SK-N-SH (cell line): ENCODE measurements at regions not wholly inside any gene's neighbourhood (a gene's known extent, or its start where the extent isn't known, plus 50 kb on each side); places are given as distances from the start of the nearest gene placed in this dataset.
A peak's percentile ranks its signal among the peaks of the same experiment; 100 is the strongest.
"Not testable (repeated sequence)": the region's sequence is repeated elsewhere in the genome, so short reads cannot be mapped to it uniquely, and the experiment has no call there.

ENCODE experiments used
- CTCF ChIA-PET: fragments of 300-600, 350-600 bp; formaldehyde crosslinking; extraction: SDS; loops from one replicate; lab custom pipeline; 2021; lab: Yijun Ruan, JAX
- POLR2A ChIA-PET: fragments of 350-600 bp; sonication (Branson Sonifier 250); formaldehyde crosslinking; extraction: SDS; loops from one replicate; lab custom pipeline; 2020; ENCODE audit warnings: antibody characterized with exemption, inconsistent platforms; lab: Yijun Ruan, JAX
- DNase-seq: peaks from one replicate; pipeline ENCODE4 v3.0.0; 2012
- H2AFZ ChIP-seq: fragments of 200-600 bp; sonication (generic); 2 replicates; pipeline ENCODE4 v1.8.1; 2016; ENCODE audit warnings: antibody characterized with exemption, mild to moderate bottlenecking, low read depth
- H3F3A ChIP-seq: fragments of 200-600 bp; sonication (generic); replicated peaks from 2 replicates; pipeline ENCODE3; 2016; ENCODE audit warnings: antibody characterized with exemption, mild to moderate bottlenecking; ENCODE audit not compliant: insufficient read depth
- H3K27ac ChIP-seq, 2 experiments: fragments of 200-500 bp in 1 of 2; fragments of 200-600 bp in 1 of 2; sonication (Bioruptor generic) in 1 of 2; sonication (generic), shearing (Covaris generic) in 1 of 2; 2 replicates each; pipeline versions ENCODE4 v1.5.1 to v1.6.1; 2014 to 2016; ENCODE audit warnings: low read depth in 2 of 2, inconsistent platforms in 1 of 2, low read length in 1 of 2, mild to moderate bottlenecking in 1 of 2, mixed read lengths in 1 of 2
- H3K27me3 ChIP-seq: fragments of 200-600 bp; sonication (generic), shearing (Covaris generic); 2 replicates; pipeline ENCODE4 v1.6.1; 2016; ENCODE audit warnings: mixed run types; ENCODE audit not compliant: insufficient read depth
- H3K36me3 ChIP-seq, 2 experiments: fragments of 200-500 bp in 1 of 2; fragments of 200-600 bp in 1 of 2; sonication (Bioruptor generic) in 1 of 2; sonication (generic) in 1 of 2; replicated peaks in 1 of 2; 2 replicates each; pipeline versions ENCODE3 to v1.5.1; 2014 to 2016; ENCODE audit warnings: low read length in 1 of 2, mild to moderate bottlenecking in 1 of 2; ENCODE audit not compliant: insufficient read depth in 2 of 2, control insufficient read depth in 1 of 2
- H3K4me1 ChIP-seq, 2 experiments: fragments of 200-500 bp in 1 of 2; fragments of 200-600 bp in 1 of 2; sonication (Bioruptor generic) in 1 of 2; sonication (generic), shearing (Covaris generic) in 1 of 2; 2 replicates each; pipeline versions ENCODE4 v1.5.1 to v1.6.1; 2014 to 2016; ENCODE audit warnings: low read depth in 1 of 2, low read length in 1 of 2, mixed run types in 1 of 2; ENCODE audit not compliant: insufficient read depth in 2 of 2, control insufficient read depth in 1 of 2
- H3K4me2 ChIP-seq: fragments of 200-600 bp; sonication (generic), shearing (Covaris generic); 2 replicates; pipeline ENCODE4 v1.6.1; 2017; ENCODE audit warnings: mixed run types
- H3K4me3 ChIP-seq, 2 experiments: fragments of 200-500 bp in 1 of 2; fragments of 200-600 bp in 1 of 2; sonication (Bioruptor generic) in 1 of 2; sonication (generic), shearing (Covaris generic) in 1 of 2; 2 replicates each; pipeline versions ENCODE4 v1.5.1 to v1.8.1; 2014 to 2016; ENCODE audit warnings: low read depth in 2 of 2, inconsistent platforms in 1 of 2, low read length in 1 of 2, mild to moderate bottlenecking in 1 of 2, mixed read lengths in 1 of 2, moderate library complexity in 1 of 2
- H3K79me2 ChIP-seq: fragments of 200-600 bp; sonication (generic); 2 replicates; pipeline ENCODE4 v1.8.1; 2017; ENCODE audit warnings: mild to moderate bottlenecking; ENCODE audit not compliant: insufficient read depth
- H3K9ac ChIP-seq: fragments of 200-600 bp; sonication (generic); 2 replicates; pipeline ENCODE4 v1.6.1; 2017; ENCODE audit warnings: mixed run types
- H3K9me2 ChIP-seq: fragments of 200-600 bp; sonication (generic); 2 replicates; pipeline ENCODE4 v1.6.1; 2017; ENCODE audit warnings: mixed run types
- H3K9me3 ChIP-seq: fragments of 200-600 bp; sonication (generic); 2 replicates; pipeline ENCODE4 v1.6.1; 2017; ENCODE audit warnings: mixed run types, mild to moderate bottlenecking, moderate library complexity
- H4K20me1 ChIP-seq: fragments of 200-600 bp; sonication (generic); 2 replicates; pipeline ENCODE4 v1.6.1; 2017; ENCODE audit warnings: mild to moderate bottlenecking, mixed run types; ENCODE audit not compliant: insufficient read depth
- CTCF ChIP-seq: fragments of 200-600 bp; sonication (generic); IDR thresholded peaks from 2 replicates; pipeline ENCODE4 v1.6.1; 2017; ENCODE audit warnings: antibody characterized with exemption, mild to moderate bottlenecking, moderate library complexity
- EZH2phosphoT487 ChIP-seq: fragments of 200-600 bp; sonication (generic); IDR thresholded peaks from 2 replicates; pipeline ENCODE4 v1.6.1; 2017; ENCODE audit warnings: low read depth, mixed run types, mild to moderate bottlenecking, antibody characterized with exemption, moderate library complexity, borderline replicate concordance
- FOXM1 ChIP-seq: IDR thresholded peaks from 2 replicates; pipeline ENCODE4 v1.4.0; 2012; ENCODE audit warnings: low read depth, mild to moderate bottlenecking
- GABPA ChIP-seq: IDR thresholded peaks from 2 replicates; pipeline ENCODE4 v1.4.0; 2012; ENCODE audit warnings: low read depth, mild to moderate bottlenecking
- MAX ChIP-seq: IDR thresholded peaks from 2 replicates; pipeline ENCODE4 v1.4.0; 2012; ENCODE audit warnings: low read depth
- NFIC ChIP-seq: IDR thresholded peaks from 2 replicates; pipeline ENCODE4 v1.4.0; 2012; ENCODE audit warnings: borderline replicate concordance
- PBX3 ChIP-seq: IDR thresholded peaks from 2 replicates; pipeline ENCODE4; 2012
- POLR2AphosphoS5 ChIP-seq: IDR thresholded peaks from 2 replicates; pipeline ENCODE4 v1.6.1; 2012; ENCODE audit warnings: low read depth, low read length
- RCOR1 ChIP-seq: fragments of 150-350 bp; IDR thresholded peaks from 2 replicates; pipeline ENCODE4 v1.6.1; 2017; ENCODE audit warnings: antibody characterized with exemption, low read length
- RXRA ChIP-seq: IDR thresholded peaks from 2 replicates; pipeline ENCODE4 v1.4.0; 2012; ENCODE audit warnings: low read depth, mild to moderate bottlenecking, borderline replicate concordance
- SMC3 ChIP-seq: IDR thresholded peaks from 2 replicates; pipeline ENCODE4 v1.6.1; 2012; ENCODE audit warnings: low read depth, low read length, improper control_type of control experiment
- TCF12 ChIP-seq: IDR thresholded peaks from 2 replicates; pipeline ENCODE4 v1.4.0; 2012
- TEAD4 ChIP-seq: IDR thresholded peaks from 2 replicates; pipeline ENCODE4 v1.4.0; 2012; ENCODE audit warnings: mild to moderate bottlenecking, borderline replicate concordance; ENCODE audit not compliant: insufficient read depth
- WGBS: methylation state at CpG from one replicate; pipeline ENCODE4 v1.1.6; 2017; ENCODE audit warnings: low lambda C conversion rate; 5-methylcytosine and 5-hydroxymethylcytosine counted together
- TF ChIP-seq, protein P1 (sequence below): fragments of 150-350 bp; IDR thresholded peaks from 2 replicates; pipeline ENCODE4 v1.6.1; 2016; ENCODE audit warnings: mild to moderate bottlenecking, low read depth, low read length

GRCh38 chr10:6802759-6803426, 222.8 kb upstream of the PRKCQ start (continued):
- TF ChIP-seq, protein P1, sequence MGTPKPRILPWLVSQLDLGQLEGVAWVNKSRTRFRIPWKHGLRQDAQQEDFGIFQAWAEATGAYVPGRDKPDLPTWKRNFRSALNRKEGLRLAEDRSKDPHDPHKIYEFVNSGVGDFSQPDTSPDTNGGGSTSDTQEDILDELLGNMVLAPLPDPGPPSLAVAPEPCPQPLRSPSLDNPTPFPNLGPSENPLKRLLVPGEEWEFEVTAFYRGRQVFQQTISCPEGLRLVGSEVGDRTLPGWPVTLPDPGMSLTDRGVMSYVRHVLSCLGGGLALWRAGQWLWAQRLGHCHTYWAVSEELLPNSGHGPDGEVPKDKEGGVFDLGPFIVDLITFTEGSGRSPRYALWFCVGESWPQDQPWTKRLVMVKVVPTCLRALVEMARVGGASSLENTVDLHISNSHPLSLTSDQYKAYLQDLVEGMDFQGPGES, result no peak
- TF ChIP-seq, all 33 proteins: peak for 0

DNA sequence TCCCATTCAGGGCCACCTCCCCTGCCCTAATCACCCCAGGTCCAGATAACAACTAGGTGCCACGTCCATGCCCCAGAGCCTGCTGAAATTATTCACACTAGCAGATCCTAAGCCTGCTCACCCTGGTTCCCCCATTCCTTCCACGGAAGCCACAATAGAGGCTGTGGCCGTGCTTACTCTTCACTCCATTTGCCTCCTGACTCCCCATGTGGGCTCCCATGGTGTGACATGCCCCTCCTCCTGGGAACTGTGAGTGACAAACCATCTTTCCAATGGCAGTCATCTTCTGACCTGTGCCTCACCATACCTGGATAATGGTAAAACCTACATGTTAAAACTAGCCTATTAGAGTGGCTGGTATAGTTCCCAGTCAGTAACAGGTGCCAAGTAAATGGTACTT, 216.2 kb upstream of the PRKCQ start:
- Histone ChIP-seq H3K36me3 (no peaks in the 10 kb centered on the region), H3K79me2 (no peaks in the 10 kb centered on the region), H3K4me2 (no peak overlapping the region), H3K9ac (no peak overlapping the region), H3K9me2 (no peaks in the 10 kb centered on the region), H3K4me1 (no peaks in the 10 kb centered on the region), H3F3A (no peaks in the 10 kb centered on the region), H4K20me1 (no peaks in the 10 kb centered on the region), H3K9me3 (no peaks in the 10 kb centered on the region), H3K27me3 (peaks cover 5% of the 10 kb centered on the region; the same call in 1 of the 2 replicates), H2AFZ (no peak overlapping the region), H3K27ac (no peak overlapping the region), H3K4me3 (no peak overlapping the region)
- 33% methylated on average over 3 of the region's 3 CpGs for WGBS
- ChIA-PET POLR2A (no interaction called here), CTCF (no interaction called here)
- no peak for DNase-seq
- TF ChIP-seq TEAD4, result no peak
- TF ChIP-seq EZH2phosphoT487, result no peak
- no peak for TF ChIP-seq TCF12
- no peak for TF ChIP-seq RCOR1
- no peak for TF ChIP-seq PBX3
- TF ChIP-seq POLR2AphosphoS5, result no peak
- no peak for TF ChIP-seq GABPA
- TF ChIP-seq SMC3, result no peak
- TF ChIP-seq NFIC, result no peak
- TF ChIP-seq MAX, result no peak
- no peak for TF ChIP-seq FOXM1
- no peak for TF ChIP-seq RXRA

DNA sequence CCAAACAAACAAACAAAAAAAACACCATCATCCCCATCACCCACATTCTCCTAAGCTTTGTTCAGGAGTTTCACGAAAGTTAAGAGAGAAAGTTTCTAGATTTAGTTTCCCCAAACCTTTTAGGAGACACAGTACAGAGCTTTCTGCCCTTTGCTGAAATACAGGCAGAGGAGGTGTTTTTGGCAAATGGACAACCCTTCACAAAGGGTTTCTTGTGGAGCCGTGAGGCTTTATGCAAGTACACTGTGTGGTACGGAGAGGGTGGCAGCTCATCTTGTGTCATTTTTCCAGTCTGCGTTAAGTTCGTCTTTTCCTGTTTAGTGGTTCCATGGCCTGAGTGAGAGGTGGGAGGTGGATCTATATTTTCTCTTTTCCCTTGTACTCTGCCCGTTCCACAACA, 215.5 kb upstream of the PRKCQ start:
- Histone ChIP-seq H3K36me3 (no peaks in the 10 kb centered on the region), H3K9me3 (no peaks in the 10 kb centered on the region), H3K79me2 (no peaks in the 10 kb centered on the region), H2AFZ (no peak overlapping the region), H4K20me1 (no peaks in the 10 kb centered on the region), H3K4me2 (no peak overlapping the region), H3K4me1 (no peaks in the 10 kb centered on the region), H3F3A (no peaks in the 10 kb centered on the region), H3K27ac (no peak overlapping the region), H3K9ac (no peak overlapping the region), H3K27me3 (peaks cover 5% of the 10 kb centered on the region; the same call in 1 of the 2 replicates), H3K4me3 (no peak overlapping the region), H3K9me2 (no peaks in the 10 kb centered on the region)
- DNase-seq, result no peak
- POLR2A ChIA-PET, result no interaction called here
- WGBS, result 74% methylated on average over 6 of the region's 6 CpGs
- CTCF ChIA-PET, result interaction anchor here (1.3 kb wide), 1 partner anchor 9 kb away, joined by 4 read pairs; no protein-coding TSS in a partner anchor
- no peak for TF ChIP-seq CTCF

DNA sequence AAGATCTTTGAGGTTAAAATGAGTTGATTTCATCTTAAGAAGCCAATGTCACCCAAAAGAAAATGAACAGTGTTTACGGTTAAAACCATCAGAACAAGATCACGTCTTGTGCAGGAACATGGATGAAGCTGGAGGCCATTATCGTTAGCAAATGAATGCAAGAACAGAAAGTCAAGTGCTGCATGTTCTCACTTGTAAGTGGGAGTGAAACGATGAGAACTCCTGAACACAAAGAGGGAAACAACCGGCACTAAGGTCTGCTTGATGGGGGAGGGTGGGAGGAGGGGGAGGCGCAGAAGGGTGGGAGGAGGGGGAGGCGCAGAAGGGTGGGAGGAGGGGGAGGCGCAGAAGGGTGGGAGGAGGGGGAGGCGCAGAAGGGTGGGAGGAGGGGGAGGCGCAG, 214.8 kb upstream of the PRKCQ start:
- DNase-seq, result not testable (repeated sequence)
- CTCF ChIA-PET, result interaction anchor here (1.3 kb wide), 1 partner anchor 8 kb away, joined by 4 read pairs; no protein-coding TSS in a partner anchor

More for the DNA sequence above, 214.8 kb upstream of the PRKCQ start:
- H3K27me3 ChIP-seq, H3K27ac ChIP-seq, H3F3A ChIP-seq, POLR2A ChIA-PET, H3K4me2 ChIP-seq, H3K9me2 ChIP-seq, H3K79me2 ChIP-seq, H3K4me1 ChIP-seq, H3K9me3 ChIP-seq, H3K36me3 ChIP-seq, H3K4me3 ChIP-seq, H4K20me1 ChIP-seq, H3K9ac ChIP-seq: not testable (repeated sequence)
- H2AFZ ChIP-seq, result peak overlapping the region; percentile 72; the same call in 1 of the 2 replicates
- 43% methylated on average over 9 of the region's 10 CpGs for WGBS
